Iris pigment epithelial cell (primary cell): ENCODE measurements at regions not wholly inside any gene's neighbourhood (a gene's known extent, or its start where the extent isn't known, plus 50 kb on each side); places are given as distances from the start of the nearest gene placed in this dataset.
"Not testable (repeated sequence)": the region's sequence is repeated elsewhere in the genome, so short reads cannot be mapped to it uniquely, and the experiment has no call there.

Source experiments
- DNase-seq: peaks from one replicate; pipeline ENCODE4 v3.0.0-alpha.2; 2011; ENCODE audit warnings: low read depth

DNA sequence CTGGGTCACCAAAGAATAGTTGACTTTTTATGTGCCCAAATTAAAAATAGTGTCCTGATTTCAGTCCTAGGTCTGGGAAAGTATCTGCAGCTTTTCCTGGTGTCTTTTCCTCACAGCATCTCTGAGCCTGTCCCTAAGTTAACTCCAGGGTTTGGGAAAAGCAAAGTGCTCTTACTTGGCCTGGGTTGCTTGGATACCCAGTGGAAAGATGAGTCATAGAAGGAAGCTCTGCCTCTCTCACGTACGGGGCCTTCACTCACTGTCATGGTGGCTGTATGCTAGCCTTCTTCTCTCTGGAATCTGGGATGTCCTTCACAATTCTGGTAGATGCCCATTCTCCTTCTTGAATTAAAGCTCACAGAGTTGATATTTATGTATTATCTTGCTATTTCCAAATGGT lies 607.3 kb downstream of the ANKRD50 start:
- DNase-seq, result peak; percentile 51

DNA sequence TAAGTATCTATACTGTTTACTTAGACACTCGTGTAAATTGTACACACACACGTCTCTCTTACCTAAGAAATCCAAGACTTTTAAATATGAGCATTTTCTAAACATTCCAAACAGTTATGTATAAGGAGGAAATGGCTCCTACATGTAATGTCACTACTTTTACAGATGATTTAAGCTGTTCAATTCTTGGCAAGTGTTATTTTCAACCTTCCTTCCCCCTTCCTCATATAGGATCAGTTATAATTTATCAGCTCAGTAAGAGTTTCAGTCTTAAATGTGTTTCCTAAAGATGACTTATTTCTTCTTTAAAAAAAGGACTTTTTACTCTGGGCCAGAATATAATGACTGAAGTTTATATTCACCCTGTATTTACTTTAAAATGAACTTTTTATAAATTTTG lies 601.1 kb downstream of the ANKRD50 start:
- no peak for DNase-seq

DNA sequence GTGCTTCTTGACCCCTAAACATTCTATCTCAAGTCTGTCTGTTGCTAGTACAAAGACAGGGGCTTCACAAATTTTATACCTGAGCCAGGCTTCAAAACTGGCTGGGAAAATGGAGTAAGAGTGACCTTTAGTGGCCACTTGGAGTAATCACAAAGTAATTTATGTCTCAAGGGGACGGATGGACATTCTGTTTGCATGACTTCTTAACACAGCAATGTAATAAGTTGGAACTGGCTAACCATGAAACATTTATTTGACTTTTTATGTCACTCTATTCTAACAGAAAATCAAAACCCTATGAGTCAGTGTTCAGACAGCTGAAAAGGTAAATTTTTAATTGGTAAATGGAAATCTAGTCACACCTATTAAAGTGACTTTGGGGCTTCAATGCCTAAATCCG lies 600.6 kb downstream of the ANKRD50 start:
- peak; percentile 91 for DNase-seq

DNA sequence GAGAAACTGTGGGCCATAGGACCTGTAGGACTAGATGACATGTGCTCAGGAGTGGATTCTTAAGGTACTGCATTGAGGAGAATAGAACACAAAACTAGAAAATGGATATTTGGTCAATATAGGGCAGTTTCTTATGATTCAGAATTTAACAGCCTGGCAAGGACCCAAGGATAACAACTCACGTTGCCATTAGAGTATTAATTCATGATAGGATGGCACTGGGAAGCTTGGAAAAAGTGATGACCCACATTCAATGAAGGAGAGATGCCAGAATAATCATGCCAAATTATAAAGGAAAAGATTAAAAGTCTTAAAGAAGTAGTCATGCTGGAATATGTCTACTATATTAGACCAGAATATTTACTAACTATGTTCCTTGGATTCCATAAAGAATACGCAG lies 594.5 kb downstream of the ANKRD50 start:
- no peak for DNase-seq

DNA sequence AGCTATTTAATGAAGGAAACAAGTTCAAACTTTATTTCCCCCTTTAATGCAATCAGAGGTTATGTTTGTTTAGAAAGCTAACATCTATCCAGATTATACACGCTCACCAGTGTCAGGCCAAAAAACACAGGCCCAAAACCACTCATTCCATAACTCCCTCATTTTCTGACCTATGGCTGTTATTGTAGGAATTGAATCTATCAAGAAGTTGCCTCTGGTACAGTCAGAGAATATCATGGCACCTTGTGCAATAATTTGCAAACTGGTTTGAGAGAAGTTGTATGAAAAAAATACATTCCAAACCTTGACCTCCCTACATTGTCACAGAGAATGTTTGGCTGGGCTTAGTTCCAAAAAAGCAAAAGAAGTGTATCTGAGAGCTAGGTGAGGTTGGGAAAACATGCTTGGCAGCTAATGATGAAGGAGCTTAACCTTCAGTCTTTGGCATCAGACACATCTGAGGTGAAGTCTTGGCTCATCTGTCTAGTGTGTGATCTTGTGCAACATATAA lies 591.0 kb downstream of the ANKRD50 start:
- peak; percentile 92 for DNase-seq

DNA sequence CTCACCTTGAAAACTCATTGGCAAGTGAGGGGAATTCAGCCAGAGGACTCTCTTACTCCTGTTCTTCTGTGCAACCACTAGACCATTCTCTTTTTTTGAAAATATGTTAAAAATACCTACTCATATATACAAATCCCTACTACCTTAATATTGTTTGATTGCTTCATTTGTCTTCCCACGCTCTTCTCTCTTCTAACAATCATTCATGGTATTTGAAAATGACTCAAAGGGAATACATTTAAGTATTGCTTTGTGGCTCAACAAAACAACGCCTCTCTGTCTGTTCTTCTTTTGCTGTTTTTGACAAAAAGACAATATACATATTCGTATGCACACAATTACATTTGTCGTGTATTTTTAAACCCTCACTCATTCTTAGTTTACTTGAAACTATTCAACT lies 589.4 kb downstream of the ANKRD50 start:
- DNase-seq, result peak; percentile 82

DNA sequence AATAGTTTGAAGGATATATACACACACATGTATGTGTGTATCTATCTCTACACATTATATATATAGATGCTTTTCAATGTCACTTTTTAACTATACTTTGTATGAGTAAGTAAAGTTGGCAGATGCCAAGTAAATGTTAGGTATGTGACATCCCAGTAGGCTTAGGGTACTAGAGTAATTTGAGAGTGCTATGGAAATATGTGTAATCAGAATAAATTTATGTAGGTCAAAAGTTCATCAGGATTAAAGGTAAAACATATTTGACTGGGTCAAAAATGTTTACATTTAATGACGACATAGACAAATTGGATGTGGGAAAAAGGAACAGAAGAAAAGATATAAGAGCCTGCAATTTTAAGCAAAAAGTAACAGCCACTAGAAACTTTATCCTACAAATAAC lies 588.8 kb downstream of the ANKRD50 start:
- peak; percentile 45 for DNase-seq

DNA sequence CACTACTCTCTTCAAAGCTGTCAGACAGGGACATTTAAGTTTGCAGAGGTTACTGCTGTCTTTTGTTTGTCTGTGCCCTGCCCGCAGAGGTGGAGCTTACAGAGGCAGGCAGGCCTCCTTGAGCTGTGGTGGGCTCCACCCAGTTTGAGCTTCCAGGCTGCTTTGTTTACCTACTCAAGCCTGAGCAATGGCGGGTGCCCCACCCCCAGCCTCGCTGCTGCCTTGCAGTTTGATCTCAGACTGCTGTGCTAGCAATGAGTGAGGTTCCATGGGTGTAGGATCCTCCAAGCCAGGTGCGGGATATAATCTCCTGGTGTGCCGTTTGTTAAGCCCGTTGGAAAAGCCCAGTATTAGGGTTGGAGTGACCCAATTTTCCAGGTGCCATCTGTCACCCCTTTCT lies 581.2 kb downstream of the ANKRD50 start:
- DNase-seq, result not testable (repeated sequence)

DNA sequence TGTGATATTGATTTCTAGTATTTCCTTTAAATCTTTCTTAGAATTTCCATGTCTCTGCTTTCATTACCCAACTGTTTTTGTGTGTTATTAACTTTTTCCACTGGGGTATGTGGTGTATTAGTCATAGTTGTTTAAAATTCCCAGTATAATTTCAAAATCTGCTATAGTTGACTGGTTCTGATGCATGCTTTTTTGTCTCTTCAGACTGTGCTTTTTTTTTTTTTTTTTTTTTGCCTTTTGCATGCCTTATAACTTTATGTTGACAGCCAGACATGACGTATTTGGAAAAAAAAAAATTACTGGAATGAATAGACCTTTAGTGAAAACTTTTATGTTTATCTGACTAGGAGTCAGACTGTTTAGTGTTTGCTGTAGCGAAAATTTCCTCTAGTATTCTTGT lies 580.4 kb downstream of the ANKRD50 start:
- DNase-seq, result peak; percentile 75

DNA sequence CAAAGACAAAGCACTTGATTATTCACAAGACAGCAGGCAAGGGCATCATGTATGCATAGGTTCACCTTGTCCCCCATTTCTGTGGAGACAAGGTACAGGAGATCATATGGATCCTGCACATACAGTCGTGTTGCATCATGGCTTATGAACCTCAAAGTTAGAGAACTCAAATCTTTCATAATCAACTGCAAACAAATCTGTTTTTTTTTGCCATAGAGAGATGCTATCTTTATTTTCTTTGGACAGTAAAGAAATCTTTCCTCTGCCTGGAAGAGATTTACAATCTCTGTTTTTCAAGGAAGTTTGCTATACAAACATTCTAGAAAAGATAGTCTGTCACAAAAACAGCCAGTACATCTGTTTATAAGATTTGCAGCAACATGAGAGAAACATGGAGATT lies 578.8 kb downstream of the ANKRD50 start:
- DNase-seq, result peak; percentile 35

DNA sequence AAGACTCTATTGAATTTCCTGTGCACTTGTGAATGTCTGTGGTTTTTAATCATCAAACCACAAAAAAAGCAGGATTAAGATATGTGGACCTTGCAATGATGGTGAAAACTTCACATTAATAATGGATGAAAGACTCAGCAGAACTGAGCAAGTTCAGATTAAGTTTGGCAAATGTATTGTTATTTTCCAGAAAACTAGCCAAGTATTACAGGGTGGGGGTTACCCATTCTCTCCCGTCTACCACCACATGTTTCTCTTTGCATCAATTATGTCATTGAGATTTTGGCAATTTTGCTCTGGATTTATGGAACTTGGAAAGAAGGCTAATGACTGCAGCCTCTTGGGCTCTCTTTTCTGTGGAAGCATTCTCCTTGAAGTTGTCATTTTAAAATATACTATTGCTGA lies 577.1 kb downstream of the ANKRD50 start:
- DNase-seq, result peak; percentile 86

DNA sequence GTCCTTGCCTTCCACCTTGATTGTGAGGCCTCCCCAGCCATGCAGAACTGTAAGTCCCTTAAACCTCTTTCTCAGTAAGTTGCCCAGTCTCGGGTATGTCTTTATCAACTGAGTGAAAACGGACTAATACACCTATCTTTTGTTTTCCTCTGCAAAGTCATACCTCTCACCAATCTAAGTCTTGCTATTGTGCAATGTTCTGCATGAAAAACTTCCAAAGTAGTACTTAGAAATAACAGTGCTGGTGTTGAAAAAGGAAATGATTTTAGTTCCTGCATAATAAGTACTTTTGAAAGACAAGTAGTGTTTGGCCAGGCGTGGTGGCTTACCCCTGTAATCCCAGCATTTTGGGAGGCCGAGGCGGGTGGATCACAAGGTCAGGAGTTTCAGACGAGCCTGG lies 573.5 kb downstream of the ANKRD50 start:
- no peak for DNase-seq

DNA sequence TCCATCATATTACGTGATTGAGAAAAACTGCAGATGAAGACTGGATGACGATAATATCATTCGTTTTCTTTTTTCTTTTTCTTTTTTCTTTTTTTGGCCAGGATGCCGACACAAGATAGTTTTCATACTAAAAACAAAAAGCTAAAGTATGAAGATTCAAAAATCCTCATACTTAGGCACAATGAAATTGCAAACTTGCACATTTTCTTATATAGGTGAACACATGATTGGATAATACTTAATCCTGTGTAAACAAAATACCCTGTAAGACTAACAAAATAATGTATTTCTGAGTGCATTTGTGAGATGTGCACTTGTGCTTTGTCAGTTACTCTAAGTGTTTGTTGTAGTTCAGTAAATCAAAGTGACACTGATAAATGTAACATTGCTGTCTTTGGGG lies 568.9 kb downstream of the ANKRD50 start:
- no peak for DNase-seq

DNA sequence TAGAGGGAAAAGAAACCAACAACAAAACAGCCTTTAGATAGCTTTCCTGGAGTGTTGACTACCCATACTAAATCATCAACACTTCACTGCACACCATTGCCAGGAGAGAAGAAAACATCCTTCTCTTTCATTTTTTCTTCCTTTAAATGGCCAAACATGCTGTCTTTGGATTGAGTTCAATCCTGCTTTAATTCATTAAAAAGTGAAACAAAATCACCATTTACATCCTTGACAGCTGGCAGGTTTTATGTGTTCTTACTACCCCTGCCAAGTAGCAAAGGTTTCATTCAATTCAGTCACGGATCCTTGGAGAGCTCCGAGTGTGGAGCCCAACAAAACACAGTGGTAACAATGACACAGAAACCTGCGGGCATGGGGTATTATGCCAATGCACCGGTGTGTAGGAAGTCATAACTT lies 568.3 kb downstream of the ANKRD50 start:
- no peak for DNase-seq

DNA sequence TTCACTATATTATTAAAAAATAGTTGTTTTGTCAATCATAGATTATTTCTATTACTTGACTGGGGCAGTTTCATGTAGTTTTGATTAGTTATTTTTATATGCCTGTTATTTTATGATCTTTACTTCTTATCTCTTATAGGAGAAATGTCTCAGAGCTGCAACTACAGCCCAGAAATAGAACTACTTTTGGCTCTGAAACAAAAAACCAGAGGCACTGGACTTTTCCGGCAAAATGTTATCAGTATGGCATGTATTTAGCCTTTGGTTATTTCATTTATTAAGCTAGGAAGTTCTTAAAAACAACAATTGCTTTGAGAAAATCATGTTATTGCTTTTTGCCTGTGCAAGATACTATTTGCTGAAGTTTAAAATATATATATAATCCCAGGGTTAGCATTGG lies 566.5 kb downstream of the ANKRD50 start:
- DNase-seq, result no peak

DNA sequence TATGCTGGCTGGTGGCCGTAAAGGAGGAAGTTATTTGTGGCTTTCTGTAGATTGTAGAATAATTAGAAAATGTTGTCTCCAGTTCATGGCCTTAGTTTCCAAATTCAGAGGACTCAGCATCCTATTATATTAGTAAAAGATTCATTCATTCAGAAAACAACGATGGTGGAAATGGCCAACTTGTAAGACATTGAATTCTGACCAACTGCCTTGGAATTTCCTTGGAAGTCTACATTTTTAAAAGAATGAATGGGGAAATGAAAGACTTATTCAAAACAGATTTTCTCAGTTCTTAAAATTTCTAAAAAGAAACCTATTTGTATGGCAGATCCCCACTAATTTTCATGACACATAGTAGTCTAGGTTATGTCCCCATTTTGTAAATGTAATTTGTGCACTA lies 561.5 kb downstream of the ANKRD50 start:
- DNase-seq, result no peak

DNA sequence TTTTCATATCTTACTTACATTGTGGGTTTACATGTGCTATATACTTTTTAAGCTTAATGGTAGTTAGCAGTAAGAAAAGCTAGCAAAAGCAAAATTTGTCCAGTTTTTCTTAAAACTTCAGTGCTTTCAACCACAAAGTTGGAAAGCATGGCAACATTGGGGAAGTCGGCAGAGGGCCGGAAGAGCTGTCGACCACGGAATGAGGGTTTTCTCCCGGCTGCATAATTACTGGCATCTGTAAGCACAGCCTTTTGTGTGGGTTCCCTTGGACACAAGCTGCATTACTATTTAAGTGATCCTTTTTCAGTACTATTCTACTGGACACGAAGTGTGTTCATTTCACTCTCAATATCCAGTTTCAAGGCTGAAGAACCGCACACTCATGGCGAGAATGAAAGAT lies 560.4 kb downstream of the ANKRD50 start:
- DNase-seq, result no peak

DNA sequence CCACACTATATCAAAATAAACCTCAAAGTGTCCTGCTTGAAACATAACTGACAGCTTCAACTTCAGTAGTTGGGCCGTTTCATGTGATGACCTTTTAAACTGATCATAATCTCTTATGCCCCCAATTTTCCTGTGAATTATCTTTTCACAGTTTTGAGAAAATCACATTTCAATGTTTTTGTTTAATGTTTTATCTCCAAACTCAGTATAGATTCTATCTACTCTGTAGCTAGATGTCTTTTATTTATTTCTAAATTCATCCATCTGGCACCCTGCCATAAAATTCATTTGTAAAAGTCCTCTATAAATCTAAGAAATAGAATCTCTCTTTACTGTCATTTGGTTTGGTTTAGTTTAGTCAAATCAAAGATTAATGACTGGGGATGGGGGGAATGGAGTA lies 557.3 kb downstream of the ANKRD50 start:
- no peak for DNase-seq

DNA sequence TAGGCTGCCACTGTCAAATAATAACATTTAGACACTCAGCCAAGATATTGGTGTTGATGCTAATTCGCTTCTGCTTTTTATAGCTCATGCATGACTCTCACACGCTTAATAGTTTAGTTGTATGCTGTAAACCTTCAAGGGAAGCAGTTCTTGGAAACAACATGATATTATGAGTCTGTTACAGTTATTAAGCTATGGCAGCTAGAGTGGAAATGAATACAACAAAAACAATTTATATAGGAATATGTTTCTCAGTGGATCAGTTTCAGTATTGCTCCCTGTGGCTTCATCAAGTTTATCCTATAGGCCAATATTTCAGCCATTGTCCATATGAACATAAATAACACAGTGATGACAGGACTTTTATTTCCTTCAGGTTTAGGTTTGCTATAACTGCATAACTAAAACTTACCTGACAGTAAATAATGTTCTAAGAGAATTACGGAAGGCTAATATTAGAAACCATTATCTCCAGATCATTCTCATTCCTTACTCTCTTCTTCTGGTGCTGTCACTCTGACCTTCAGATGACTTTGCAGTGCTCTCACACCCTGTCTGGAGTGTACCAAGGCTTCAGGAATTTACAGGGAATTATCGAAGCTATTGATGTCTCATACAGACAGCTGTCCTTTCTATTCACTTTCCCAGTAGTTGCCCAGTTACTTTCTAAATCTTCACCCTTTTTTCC lies 555.0 kb downstream of the ANKRD50 start:
- DNase-seq, result no peak

DNA sequence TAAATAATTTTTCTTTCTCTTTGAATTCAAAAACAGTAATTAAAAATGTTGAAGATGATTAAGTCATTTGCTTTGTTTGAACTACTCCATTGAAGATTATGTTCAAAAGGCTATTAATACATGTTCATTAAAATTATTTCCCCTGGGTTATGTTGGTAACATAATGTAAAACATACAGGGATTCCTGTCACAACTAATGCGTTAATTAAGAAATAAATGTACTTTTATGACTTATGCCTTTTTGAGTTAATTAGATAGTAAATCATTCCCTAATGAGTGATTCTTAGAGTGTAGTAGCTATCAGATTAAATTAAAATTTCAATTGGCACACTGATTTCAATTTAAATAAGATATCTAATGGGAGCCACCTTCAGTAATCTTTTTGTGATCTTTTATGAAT lies 549.1 kb downstream of the ANKRD50 start:
- no peak for DNase-seq

DNA sequence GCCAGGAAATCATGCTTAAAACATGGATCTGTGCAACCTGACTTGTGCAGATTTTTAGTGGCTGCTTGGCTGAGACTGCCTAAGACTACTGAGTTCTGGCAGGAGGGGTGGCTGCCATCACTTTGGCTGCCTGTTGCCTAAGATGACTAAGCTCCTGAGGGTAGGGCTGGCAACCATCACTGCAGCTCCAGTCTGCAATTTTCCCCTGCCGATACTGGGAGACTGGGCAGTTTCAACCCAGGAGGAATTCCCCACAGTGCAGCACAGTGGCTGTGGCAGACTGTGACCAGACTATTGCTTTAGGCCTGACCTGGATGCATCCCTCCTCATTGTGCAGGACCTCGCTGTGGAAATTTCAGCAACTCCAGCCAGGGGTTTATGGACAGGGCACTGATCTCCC lies 544.9 kb downstream of the ANKRD50 start:
- DNase-seq, result no peak

DNA sequence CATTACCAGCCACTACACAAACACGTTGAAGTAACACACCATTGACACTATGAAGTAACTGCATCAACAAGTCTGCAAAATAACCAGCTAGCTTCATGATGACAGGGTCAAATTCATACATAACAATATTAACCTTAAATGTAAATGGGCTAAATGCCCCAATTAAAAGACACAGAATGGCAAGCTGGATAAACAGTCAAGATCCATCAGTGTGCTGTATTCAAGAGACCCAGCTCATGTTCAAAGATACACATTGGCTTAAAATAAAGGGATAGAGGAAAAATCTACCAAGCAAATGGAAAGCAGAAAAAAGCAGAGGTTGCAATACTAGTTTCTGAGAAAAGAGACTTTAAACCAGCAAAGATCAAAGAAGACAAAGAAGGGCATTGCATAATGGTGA lies 543.0 kb downstream of the ANKRD50 start:
- not testable (repeated sequence) for DNase-seq

DNA sequence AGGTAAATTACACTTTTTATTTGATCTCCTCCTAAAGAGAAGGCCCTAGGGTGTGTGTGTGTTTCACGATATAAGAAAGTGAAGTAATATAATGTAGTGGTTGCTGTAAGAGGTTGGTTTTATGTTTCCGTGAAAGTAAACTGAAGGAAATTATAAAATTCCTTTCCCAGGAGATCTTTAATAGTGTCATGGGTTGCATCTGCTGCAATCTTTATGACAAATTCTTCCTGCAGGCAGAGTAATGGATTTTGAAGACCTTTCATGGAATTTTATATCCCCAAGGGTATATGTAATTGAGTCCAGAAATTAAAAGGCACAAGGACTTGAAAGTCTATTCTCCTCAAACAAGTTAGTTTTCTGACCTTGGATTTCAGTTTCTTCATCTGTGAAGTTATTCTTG lies 538.6 kb downstream of the ANKRD50 start:
- no peak for DNase-seq

DNA sequence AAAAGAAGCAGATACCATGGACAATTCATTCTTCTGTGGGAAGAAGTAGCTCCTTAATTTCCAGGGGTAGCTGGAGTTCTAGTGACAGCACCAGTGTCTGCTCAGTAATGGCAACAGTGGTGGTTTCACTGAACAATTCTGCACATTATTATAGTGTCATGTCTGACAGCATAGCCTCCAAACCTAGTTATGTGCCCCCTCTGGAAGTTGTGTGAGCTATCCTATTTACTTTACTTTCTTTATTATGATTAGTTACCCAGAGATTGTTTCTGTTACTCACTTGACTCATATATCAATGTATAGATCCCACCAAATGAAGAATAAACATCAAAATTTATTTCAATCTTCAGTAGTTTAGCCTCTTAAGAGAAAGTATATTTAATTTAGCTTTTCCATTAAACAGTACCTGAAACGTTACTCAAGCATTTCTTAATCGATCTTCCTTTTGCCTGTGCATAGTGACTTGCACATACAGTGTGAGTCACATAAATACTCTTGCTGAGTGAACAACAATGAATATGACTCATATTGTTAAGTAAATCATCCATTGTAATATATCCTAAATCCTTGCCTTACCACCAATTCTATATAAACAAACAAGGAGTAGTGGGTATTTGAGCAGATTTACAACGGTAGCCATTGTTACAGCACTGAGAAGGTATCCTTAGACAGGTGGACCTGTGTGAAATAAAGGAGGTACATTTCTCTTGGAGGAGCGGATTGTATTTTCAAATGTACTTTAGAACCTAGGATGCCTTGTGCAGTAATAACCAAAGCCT lies 534.7 kb downstream of the ANKRD50 start:
- peak; percentile 90 for DNase-seq
